Spinal cord (tissue), 9 donors: ENCODE measurements at regions not wholly inside any gene's neighbourhood (a gene's known extent, or its start where the extent isn't known, plus 50 kb on each side); places are given as distances from the start of the nearest gene placed in this dataset.

Source experiments
- DNase-seq, 6 donors: peaks; one replicate each; pipeline versions ENCODE4 v3.0.0 to v3.0.0-alpha.2; 2013 to 2015; ENCODE audit warnings: low spot score in 6 of 6, low read depth in 4 of 6
- H3K27ac ChIP-seq: one replicate; pipeline ENCODE4 v1.5.1; 2013; ENCODE audit warnings: low read depth, low read length, control low read depth
- H3K27me3 ChIP-seq: one replicate; pipeline ENCODE4 v1.6.1; 2013; ENCODE audit warnings: low read length; ENCODE audit not compliant: control insufficient read depth, insufficient read depth
- H3K36me3 ChIP-seq: one replicate; pipeline ENCODE4 v1.6.1; 2013; ENCODE audit warnings: low read length; ENCODE audit not compliant: control insufficient read depth, insufficient read depth
- H3K4me1 ChIP-seq: one replicate; pipeline ENCODE4 v1.6.1; 2013; ENCODE audit warnings: low read length; ENCODE audit not compliant: control insufficient read depth, insufficient read depth
- H3K4me3 ChIP-seq: one replicate; pipeline ENCODE4 v1.5.1; 2013; ENCODE audit warnings: low read depth, low read length, control low read depth
- H3K9me3 ChIP-seq: one replicate; pipeline ENCODE4 v1.6.1; 2013; ENCODE audit warnings: low read length; ENCODE audit not compliant: control insufficient read depth, insufficient read depth
- WGBS: methylation state at CpG from one replicate; pipeline ENCODE4 v1.1.5; 2013; ENCODE audit warnings: missing lambda C conversion rate; ENCODE audit not compliant: insufficient coverage; 5-methylcytosine and 5-hydroxymethylcytosine counted together
- donor health status: healthy.

- Histone ChIP-seq H3K27me3 (no peaks in the 10 kb centered on the region), H3K27ac (no peak overlapping the region), H3K36me3 (no peaks in the 10 kb centered on the region), H3K4me3 (no peak overlapping the region), H3K9me3 (no peaks in the 10 kb centered on the region), H3K4me1 (no peaks in the 10 kb centered on the region)
- WGBS = 80% methylated on average over 1 of the region's 3 CpGs
- DNase-seq = no peak
These were observed 369.0 kb downstream of the CBLN2 start for GRCh38 chr18:72174972-72175649.

GRCh38 chr18:72171596-72171995 lies 372.5 kb downstream of the CBLN2 start:
- no peaks in the 10 kb centered on the region for H3K27me3 ChIP-seq
- H3K4me1 ChIP-seq = no peaks in the 10 kb centered on the region
- no CpG with 5 or more reads among the region's 2 CpGs for WGBS
- no peaks in the 10 kb centered on the region for H3K36me3 ChIP-seq
- peak in 1 of 6 donors; percentile 39 for DNase-seq
- H3K4me3 ChIP-seq = no peak overlapping the region
- H3K9me3 ChIP-seq = peaks cover 2% of the 10 kb centered on the region
- no peak overlapping the region for H3K27ac ChIP-seq

GRCh38 chr18:72161691-72162090 lies 382.5 kb downstream of the CBLN2 start:
- WGBS = no CpG with 5 or more reads among the region's 1 CpG
- Histone ChIP-seq H3K9me3 (no peaks in the 10 kb centered on the region), H3K27me3 (no peaks in the 10 kb centered on the region), H3K27ac (no peak overlapping the region), H3K36me3 (no peaks in the 10 kb centered on the region), H3K4me1 (no peaks in the 10 kb centered on the region), H3K4me3 (no peak overlapping the region)
- no peak for DNase-seq

GRCh38 chr18:72160510-72161445 lies 383.4 kb downstream of the CBLN2 start:
- H3K4me1 ChIP-seq = no peaks in the 10 kb centered on the region
- no peak overlapping the region for H3K27ac ChIP-seq
- H3K36me3 ChIP-seq = no peaks in the 10 kb centered on the region
- WGBS = no CpG with 5 or more reads among the region's 5 CpGs
- H3K9me3 ChIP-seq = no peaks in the 10 kb centered on the region
- peak in 1 of 6 donors; percentile 8 for DNase-seq
- no peak overlapping the region for H3K4me3 ChIP-seq
- H3K27me3 ChIP-seq = no peaks in the 10 kb centered on the region

- H3K9me3 ChIP-seq = no peaks in the 10 kb centered on the region
- peak in 5 of 6 donors; percentile 7 to 68 (median 15) for DNase-seq
- no peak overlapping the region for H3K27ac ChIP-seq
- no peaks in the 10 kb centered on the region for H3K27me3 ChIP-seq
- WGBS = 34% methylated on average over 5 of the region's 5 CpGs
- no peaks in the 10 kb centered on the region for H3K36me3 ChIP-seq
- peaks cover 3% of the 10 kb centered on the region for H3K4me1 ChIP-seq
- no peak overlapping the region for H3K4me3 ChIP-seq
These were observed 388.8 kb downstream of the CBLN2 start for GRCh38 chr18:72155327-72155726.

GRCh38 chr18:72154926-72155325 lies 389.2 kb downstream of the CBLN2 start:
- H3K9me3 ChIP-seq = no peaks in the 10 kb centered on the region
- no CpG with 5 or more reads among the region's 2 CpGs for WGBS
- H3K27me3 ChIP-seq = no peaks in the 10 kb centered on the region
- H3K27ac ChIP-seq = no peak overlapping the region
- H3K36me3 ChIP-seq = no peaks in the 10 kb centered on the region
- no peak overlapping the region for H3K4me3 ChIP-seq
- peaks cover 3% of the 10 kb centered on the region for H3K4me1 ChIP-seq
- no peak for DNase-seq

GRCh38 chr18:72152935-72153334 lies 391.2 kb downstream of the CBLN2 start:
- H3K4me3 ChIP-seq = no peak overlapping the region
- peak in 1 of 6 donors; percentile 39 for DNase-seq
- no peaks in the 10 kb centered on the region for H3K9me3 ChIP-seq
- no peaks in the 10 kb centered on the region for H3K27me3 ChIP-seq
- H3K27ac ChIP-seq = no peak overlapping the region
- H3K4me1 ChIP-seq = peaks cover 3% of the 10 kb centered on the region
- H3K36me3 ChIP-seq = no peaks in the 10 kb centered on the region
- 98% methylated on average over 5 of the region's 6 CpGs for WGBS

- H3K9me3 ChIP-seq = no peaks in the 10 kb centered on the region
- WGBS = no CpG with 5 or more reads among the region's 3 CpGs
- DNase-seq = no peak
These were observed 396.3 kb downstream of the CBLN2 start for GRCh38 chr18:72147830-72148229.

GRCh38 chr18:72140007-72140406 lies 404.1 kb downstream of the CBLN2 start:
- Histone ChIP-seq H3K27me3 (no peaks in the 10 kb centered on the region), H3K4me3 (no peak overlapping the region), H3K36me3 (no peaks in the 10 kb centered on the region), H3K4me1 (no peaks in the 10 kb centered on the region), H3K9me3 (no peaks in the 10 kb centered on the region), H3K27ac (no peak overlapping the region)
- WGBS = 95% methylated on average over 4 of the region's 8 CpGs
- no peak for DNase-seq

More at GRCh38 chr18:72147830-72148229, 396.3 kb downstream of the CBLN2 start:
- no peak overlapping the region for H3K27ac ChIP-seq
- H3K36me3 ChIP-seq = no peaks in the 10 kb centered on the region
- H3K4me1 ChIP-seq = no peaks in the 10 kb centered on the region
- H3K4me3 ChIP-seq = no peak overlapping the region
- no peaks in the 10 kb centered on the region for H3K27me3 ChIP-seq
